Activated CD8-positive, alpha-beta memory T cell treated with anti-CD3 and anti-CD28 coated beads for 36 hours (primary cell): ENCODE measurements at regions not wholly inside any gene's neighbourhood (a gene's known extent, or its start where the extent isn't known, plus 50 kb on each side); places are given as distances from the start of the nearest gene placed in this dataset.
"Not testable (repeated sequence)": the region's sequence is repeated elsewhere in the genome, so short reads cannot be mapped to it uniquely, and the experiment has no call there.

Experiments used
- CTCF ChIA-PET: fragments of 350-600 bp; sonication (Branson Sonifier 250); formaldehyde crosslinking; loops from one replicate; lab custom pipeline; 2021; ENCODE audit warnings: antibody characterized with exemption; lab: Charles Lee
- POLR2A ChIA-PET: fragments of 350-600 bp; sonication (Branson Sonifier 250); formaldehyde crosslinking; loops from one replicate; lab custom pipeline; 2021; ENCODE audit warnings: antibody characterized with exemption; lab: Charles Lee

DNA sequence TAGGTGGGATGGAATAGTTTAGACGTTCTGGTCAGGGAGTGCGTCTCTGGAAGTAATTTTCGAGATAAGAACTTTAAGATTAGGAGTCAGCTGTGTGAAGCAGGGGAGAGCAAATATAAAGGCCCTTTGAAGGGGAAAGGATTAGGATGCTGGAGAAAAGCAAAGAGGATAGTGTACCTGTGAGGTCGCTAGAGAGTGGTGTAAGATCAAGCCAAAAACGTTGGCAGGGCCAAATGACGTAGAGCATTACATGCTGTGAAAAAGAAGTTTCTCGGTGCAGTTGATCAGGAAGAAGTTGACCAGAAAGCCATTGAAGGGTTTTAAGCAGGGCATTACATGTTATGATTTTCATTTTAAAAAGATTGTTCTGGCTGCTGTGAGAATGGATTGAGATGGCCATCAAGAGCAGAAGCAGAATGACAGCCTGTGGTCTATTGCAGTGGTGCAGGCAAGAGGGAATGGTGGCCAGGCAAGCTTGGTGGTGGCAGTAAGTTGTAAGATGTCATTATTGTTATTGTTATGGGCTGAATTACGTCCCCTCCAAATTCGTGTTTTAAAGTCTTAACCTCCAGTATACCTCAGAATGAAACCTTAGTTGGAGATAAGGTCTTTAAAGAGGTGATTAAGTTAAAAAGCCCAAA, 113.6 kb upstream of the KIF26B start:
- POLR2A ChIA-PET = no interaction called here

DNA sequence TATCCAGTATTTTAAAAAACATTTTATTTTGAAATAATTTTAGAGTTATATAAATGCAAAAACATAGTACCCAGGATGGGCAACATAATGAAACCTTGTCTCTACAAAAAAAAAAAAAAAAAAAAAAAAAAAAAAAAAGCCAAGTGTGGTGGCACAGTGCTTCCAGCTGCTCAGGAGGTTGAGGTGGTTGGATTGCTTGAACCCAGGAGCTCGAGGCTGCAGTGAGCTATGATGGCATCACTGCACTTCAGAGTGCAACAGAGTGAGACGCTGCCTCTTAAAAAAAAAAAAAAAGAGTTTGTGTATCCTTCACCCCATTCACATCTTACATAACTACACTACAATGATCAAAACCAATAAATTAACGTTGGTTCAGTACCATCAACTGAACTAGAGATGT, 115.6 kb upstream of the KIF26B start:
- ChIA-PET CTCF (no interaction called here), POLR2A (no interaction called here)

More for the DNA sequence above, 113.6 kb upstream of the KIF26B start:
- CTCF ChIA-PET = interaction anchor here (1.2 to 1.9 kb wide), 2 partner anchors 11 to 239 kb away, joined by 3 to 10 read pairs; no protein-coding TSS in a partner anchor

DNA sequence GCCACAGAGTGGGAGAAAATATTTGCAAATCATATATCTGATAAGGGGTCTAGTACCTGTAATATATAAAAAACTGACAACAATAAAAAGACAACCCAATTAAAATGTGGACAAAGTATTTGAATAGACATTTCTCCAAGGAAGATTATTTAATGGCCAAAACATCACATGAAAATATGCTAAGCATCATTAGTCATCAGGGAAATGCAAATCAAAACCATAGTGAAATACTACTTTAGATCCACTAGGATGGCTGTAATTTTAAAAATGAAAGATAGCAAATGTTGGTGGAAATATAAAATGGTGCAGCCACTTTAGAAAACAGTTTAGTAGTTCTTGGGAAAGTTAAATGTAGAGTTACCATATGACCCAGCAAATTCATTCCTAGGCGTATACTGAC, 118.7 kb upstream of the KIF26B start:
- ChIA-PET POLR2A (no interaction called here), CTCF (no interaction called here)

DNA sequence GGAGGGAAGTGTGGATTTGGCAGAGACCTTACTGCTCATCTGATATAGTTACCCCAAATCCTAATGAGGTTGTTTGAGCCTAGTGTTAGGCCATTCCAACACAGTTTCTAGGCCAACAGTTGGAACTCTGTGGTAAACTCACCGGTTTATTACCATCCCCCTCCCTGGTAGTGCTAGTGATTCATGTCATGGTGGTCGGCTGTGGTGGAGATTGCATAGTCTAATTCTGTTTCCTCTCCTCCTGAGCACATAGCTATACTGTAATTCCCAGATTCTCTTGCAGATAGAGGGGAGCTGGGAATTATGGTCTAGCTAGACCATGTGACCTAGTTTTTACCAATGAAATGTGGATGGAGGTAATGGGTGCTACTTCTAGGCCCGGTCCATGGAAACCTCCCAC, 123.7 kb upstream of the KIF26B start:
- POLR2A ChIA-PET = no interaction called here

DNA sequence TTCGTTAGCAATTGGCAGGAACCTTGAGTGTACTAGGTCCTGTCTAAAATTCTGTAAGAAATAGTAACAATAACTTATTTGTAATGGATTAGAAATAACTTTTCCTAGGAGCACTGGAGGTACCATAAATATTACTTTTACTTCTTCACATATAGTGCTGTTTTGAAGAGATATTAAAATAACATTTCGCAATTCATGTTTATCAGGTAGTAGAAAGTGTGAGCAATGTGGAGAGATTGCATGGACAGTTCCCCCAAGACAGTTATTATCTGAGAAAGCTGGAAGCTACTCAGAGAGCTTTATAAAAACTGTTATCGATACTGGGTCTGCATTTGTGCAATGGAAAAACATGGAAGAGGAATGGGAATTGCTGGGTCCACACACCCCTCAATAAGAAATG, 128.5 kb upstream of the KIF26B start:
- POLR2A ChIA-PET = no interaction called here
- CTCF ChIA-PET = interaction anchor here (0.5 kb wide), 1 partner anchor 17 kb away, joined by 3 read pairs; no protein-coding TSS in a partner anchor

More for the DNA sequence above, 123.7 kb upstream of the KIF26B start:
- CTCF ChIA-PET = no interaction called here

DNA sequence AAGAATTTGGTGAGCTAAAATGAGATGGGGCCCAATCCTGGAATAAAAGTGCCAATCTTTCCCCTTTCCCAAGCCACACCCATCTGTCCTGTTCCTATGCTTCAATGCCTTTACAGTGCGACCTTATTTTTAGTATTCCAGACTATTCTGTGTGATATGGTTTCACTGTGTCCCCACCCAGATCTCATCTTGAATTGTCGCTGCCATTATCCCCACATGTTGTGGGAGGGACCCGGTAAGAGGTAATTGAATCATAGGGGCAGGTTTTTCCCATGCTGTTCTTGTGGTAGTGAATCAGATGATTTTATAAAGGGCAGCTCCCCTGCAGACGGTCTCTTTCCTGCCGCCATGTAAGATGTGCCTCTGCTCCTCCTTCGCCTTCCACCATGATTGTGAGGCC, 129.3 kb upstream of the KIF26B start:
- ChIA-PET POLR2A (no interaction called here), CTCF (no interaction called here)

DNA sequence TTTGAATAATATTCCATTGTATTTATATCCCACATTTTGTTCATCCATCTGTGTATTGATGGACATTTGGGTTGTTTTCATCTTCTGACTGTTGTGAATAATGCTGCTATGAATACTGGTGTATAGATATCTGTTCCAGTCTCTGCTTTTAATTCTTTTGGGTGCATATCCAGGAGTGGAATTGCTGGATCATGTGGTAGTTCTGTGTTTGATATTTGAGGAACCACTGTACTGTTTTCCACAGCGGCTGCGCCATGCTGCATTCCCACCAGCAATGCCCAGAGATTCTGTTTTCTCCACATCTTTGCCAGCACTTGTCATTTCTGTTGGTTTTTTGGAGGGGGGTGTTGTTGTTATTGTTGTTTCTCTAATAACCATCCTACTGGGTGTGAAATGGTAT, 131.6 kb upstream of the KIF26B start:
- ChIA-PET CTCF (no interaction called here), POLR2A (no interaction called here)

DNA sequence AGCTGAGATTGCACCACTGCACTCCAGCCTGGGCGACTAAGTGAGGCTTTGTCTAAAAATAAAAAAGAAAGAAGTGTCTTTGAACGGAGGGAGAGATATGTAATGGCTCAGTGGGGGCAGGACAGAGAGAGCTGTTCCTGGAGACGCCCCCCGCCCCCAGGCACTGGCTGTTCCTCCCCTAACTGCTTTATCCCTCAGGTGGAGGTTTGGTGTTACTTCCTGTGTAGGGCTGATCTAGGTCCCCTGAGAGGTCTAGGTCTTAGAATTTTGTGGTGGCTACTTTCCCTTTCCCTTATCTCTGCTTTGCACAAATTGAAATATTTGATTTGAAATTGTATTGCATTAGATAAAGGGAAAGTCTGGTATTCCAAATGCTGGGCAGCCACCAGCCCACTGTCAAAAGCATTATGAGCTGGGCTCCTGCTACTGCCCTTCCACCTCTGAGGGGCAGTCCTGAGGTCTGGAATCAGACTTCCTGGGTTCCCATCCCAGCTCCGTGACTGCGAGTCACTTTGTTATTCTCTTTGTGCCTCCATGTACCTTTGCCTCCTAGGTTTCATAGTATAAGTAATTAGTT, 134.8 kb upstream of the KIF26B start:
- ChIA-PET POLR2A (no interaction called here), CTCF (no interaction called here)

DNA sequence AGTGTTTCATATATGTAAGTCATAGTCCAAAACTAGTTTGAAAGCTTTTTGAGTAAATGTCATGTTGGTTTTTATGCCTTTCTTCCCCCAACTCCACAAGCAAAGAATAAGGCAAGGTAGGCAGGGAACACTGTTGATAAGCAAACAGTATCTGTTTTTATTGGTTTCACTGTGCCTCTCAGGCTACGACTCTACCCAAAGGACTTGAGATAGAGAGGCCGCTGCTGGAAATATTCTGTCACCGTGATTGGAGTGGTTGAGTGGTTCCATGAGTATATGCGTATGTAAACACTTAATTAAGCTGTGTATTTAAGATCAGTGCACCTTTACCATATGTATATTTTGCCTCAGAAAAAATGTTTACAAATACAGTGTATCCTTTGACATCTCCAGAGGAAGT, 138.1 kb upstream of the KIF26B start:
- CTCF ChIA-PET = no interaction called here
- POLR2A ChIA-PET = no interaction called here

DNA sequence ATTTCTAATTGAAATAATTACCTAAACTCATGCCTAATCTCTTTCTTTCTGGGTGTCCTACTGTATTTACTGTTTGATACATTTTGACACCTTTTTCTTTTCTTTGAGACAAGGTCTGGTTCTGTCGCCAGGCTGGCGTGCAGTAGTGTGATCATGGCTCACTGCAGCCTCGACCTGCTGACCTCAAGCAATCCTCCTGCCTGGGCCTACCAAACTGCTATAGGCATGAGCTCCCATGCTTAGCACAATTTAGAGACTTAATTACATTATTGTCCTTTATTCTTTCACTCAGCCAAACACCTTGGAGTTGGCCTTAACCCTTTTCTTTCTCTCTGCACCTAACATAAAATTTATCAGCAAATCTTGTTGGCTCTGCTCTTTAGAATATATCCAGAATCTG, 139.8 kb upstream of the KIF26B start:
- CTCF ChIA-PET = interaction anchor here (0.7 kb wide), 1 partner anchor 23 kb away, joined by 3 read pairs; no protein-coding TSS in a partner anchor
- POLR2A ChIA-PET = no interaction called here

DNA sequence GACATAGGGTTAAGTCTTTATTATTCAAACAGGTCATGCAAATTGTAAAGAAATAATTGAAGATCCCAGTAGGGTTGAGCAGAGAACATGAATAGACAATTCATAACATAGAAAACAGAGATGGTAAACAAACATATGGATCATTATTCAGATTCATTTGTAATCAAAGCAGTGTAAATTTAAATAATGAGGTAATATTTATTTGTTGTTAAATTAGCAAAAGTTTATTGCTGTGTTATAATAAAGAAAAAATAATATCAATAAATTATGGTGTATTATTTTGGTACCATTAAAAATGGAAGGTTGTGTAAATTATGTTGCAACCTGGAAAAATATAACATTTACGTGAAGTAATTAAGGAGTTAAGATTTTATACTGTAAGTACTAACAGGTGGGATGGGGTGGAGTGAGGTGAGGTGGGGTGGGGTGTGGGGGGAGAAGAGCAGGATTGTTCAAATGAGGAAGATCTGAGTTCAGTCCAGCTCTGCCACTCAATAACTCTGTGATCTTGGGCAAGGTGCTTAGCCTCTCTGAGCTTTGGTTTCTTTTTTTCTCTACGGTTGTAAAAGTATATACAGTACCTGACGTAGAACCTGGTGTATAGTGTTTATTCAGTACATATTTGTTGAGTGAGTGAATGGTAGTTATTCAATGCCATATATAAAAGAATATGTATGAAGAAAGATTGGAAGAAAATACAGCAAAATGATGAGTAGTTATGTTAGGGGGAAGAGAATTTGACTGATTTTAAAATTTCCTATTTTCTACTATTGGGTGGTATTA, 140.3 kb upstream of the KIF26B start:
- ChIA-PET POLR2A (no interaction called here), CTCF (interaction anchor here (0.5 kb wide), 1 partner anchor 43 kb away, joined by 4 read pairs; no protein-coding TSS in a partner anchor)

DNA sequence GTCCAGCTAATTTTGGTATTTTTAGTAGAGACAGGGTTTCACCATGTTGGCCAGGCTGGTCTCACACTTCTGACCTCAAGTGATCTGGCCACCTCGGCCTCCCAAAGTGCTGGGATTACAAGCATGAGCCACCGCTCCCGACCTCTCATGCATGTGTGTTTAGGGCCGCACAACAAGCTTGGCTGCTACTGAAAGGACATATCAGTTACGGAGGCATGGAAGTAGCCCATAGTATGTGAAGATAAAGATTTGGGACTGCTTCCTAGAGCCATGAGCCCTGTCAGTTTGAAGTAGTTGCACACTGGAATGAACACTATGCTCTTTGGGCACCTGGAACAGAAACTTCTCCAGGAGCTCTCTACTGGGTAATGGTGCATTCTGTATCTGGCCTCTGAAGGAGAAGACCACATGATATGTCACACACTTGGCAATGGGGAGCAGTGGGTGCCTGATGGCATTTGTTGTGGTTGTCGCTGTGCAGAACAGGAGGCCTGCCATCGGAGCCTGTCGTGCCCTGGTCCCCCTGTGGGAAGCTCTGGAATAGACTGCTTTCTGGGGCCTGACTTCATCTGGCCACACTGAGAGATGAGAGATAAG, 144.7 kb upstream of the KIF26B start:
- ChIA-PET POLR2A (no interaction called here), CTCF (no interaction called here)

DNA sequence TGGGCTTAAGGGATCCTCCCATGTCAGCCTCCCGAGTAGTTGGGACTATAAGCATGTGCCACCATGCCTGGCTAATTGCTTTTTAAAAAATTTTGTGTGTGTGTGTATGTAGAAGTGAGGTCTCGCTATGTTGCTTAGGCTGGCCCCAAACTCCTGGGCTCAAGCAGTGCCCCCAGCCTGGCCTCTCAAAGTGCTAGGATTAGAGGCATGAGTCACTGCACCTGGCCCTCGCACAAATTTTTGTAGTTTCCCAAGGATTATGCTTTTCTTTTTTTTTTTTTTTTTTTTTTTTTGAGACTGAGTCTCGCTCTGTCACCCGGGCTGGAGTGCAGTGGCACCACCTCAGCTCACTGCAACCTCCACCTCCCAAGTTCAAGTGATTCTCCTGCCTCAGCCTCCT, 144.4 kb upstream of the HNRNPU start:
- POLR2A ChIA-PET = no interaction called here

DNA sequence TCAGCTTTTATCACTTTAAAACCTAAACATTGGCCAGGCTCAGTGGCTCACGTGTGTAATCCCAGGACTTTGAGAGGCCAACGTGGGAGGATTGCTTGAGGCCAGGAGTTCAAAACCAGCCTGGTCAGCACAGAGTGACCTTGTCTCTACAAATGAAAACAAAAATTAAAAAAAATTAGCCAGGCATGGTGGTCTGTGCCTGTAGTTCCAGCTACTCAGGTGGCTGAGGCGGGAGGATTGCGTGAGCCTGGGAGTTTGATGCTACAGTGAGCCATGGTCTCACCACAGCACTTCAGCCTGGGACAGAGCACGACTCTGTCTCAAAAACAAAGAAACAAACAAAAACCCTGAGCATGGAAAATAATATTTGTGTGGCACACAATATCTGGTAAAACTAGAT, 143.5 kb upstream of the HNRNPU start:
- ChIA-PET POLR2A (interaction anchor here (0.7 kb wide), 1 partner anchor 16 kb away, joined by 9 read pairs; no protein-coding TSS in a partner anchor), CTCF (interaction anchor here (0.5 to 1.5 kb wide), 4 partner anchors 8 to 35 kb away, joined by 3 to 5 read pairs (median 3); no protein-coding TSS in a partner anchor)

More for the DNA sequence above, 144.4 kb upstream of the HNRNPU start:
- CTCF ChIA-PET = interaction anchor here (1.5 kb wide), 1 partner anchor 16 kb away, joined by 3 read pairs; no protein-coding TSS in a partner anchor

DNA sequence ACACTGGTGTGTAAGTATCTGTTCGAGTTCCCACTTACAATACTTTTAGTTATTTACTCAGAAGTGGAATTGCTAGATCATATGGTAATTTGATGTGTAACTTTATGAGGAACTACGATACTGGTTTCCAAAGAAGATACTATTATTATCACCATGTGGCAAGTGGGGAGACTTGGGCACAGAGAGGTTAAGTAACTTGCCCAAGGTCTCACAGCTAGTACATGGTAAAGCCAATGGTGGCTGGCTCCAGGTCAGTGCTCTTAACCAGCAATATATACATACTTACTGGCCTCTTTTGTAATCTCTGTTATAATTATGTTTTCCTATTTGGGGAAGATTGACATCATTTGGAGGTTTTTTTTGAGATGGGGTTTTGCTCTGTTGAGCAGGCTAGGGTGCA, 138.9 kb upstream of the HNRNPU start:
- ChIA-PET CTCF (no interaction called here), POLR2A (interaction anchor here (0.7 kb wide), 1 partner anchor 39 kb away, joined by 4 read pairs; no protein-coding TSS in a partner anchor)

DNA sequence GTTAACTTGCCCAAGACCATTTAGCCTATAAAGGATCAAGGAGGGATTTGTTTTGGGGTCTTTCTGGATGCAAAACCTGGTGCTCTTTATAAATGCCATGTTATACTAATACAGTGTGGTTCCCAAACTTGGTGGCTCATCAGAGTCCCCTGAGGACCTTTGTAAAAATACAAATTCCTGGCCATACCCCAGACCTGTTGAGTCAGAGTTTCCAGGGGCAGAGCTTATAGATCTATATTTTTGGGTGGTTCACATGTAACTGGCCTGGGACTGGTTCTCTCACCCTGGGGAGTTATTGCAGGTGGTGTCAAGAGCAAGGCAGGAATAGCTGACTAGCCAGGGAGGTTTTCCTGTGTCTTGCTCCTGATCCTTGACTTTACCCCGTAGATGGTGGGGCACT, 136.9 kb upstream of the HNRNPU start:
- POLR2A ChIA-PET = no interaction called here
- CTCF ChIA-PET = interaction anchor here (0.6 kb wide), 1 partner anchor 198 kb away, joined by 3 read pairs; no protein-coding TSS in a partner anchor

DNA sequence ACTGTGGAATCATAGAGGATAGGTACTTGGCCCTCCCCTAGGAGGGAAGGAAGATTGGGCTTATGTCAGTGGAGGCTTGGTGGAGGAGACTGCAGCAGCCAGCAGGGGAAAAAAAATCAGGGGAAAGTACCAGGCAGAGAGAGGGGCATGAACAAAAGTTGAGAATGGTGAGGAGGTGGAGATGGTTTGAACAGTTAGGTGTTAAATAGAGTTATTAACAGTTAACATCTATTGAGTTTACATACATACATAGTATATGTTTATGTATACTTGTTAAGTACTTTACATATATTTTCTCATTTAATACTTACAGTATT, 136.5 kb upstream of the HNRNPU start:
- ChIA-PET POLR2A (no interaction called here), CTCF (interaction anchor here (0.6 kb wide), 1 partner anchor 198 kb away, joined by 3 read pairs; no protein-coding TSS in a partner anchor)

DNA sequence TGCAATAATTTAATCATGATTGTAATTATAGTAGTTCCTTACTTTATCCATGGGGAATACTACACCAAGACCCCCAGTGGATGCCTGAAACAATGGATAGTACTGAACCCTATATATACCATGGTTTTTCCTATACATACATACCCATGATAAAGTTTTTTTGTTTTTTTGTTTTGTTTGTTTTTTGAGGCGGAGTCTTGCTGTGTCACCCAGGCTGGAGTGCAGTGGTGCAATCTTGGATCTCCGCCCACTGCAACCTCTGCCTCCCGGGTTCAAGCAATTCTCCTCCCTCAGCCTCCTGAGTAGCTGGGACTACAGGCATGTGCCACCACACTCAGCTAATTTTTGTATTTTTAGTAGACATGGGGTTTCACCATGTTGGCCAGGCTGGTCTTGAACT, 135.3 kb upstream of the HNRNPU start:
- CTCF ChIA-PET = interaction anchor here (1.0 kb wide), 1 partner anchor 8 kb away, joined by 5 read pairs; no protein-coding TSS in a partner anchor

DNA sequence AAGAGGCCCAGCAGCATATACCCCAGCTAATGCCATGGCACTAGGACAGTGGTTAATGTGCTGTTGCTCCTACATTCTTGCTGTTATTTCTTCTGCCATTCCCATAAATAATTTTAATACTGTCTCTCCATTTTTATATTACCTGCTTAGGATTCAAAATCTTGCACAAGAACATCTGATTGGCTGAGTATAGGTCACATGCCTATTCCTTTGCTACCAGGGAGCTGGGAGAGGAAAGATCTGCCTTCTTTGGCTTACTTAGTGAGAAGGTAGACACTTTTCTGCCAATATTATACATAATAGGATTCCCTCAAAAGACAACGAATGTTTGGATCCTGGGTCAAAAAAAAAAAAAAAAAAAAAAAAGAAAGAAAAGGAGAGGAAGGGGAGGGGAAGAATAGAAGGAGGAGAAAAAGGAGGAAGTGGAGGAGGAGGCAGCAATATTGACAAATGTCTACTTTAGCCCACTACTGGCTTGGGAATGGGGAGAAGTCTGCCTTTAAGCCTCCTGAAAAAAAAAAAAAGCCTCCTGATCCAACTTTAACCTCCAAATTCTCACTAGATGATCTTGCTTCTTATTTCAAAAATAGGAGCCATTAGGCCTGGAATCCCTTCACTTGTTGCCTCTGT, 134.5 kb upstream of the HNRNPU start:
- CTCF ChIA-PET = no interaction called here
- POLR2A ChIA-PET = no interaction called here

More for the DNA sequence above, 135.3 kb upstream of the HNRNPU start:
- POLR2A ChIA-PET = not testable (repeated sequence)
